SJCRH30 (cell line): ENCODE measurements at regions not wholly inside any gene's neighbourhood (a gene's known extent, or its start where the extent isn't known, plus 50 kb on each side); places are given as distances from the start of the nearest gene placed in this dataset.

Experiments
- DNase-seq, 2 experiments: peaks; one replicate each; pipeline ENCODE4 v3.0.0-alpha.2; 2015 to 2020
- H3K27ac ChIP-seq: fragments of 250-450 bp; sonication (Bioruptor Pico); 2 replicates; pipeline ENCODE4 v1.5.1; 2020; ENCODE audit warnings: mild to moderate bottlenecking, moderate library complexity
- H3K27me3 ChIP-seq: fragments of 250-450 bp; sonication (Bioruptor Pico); 2 replicates; pipeline ENCODE4 v1.5.1; 2020; ENCODE audit warnings: mild to moderate bottlenecking, moderate library complexity
- H3K36me3 ChIP-seq: fragments of 250-450 bp; sonication (Bioruptor Pico); 2 replicates; pipeline ENCODE4 v1.5.1; 2020; ENCODE audit warnings: mild to moderate bottlenecking, moderate library complexity
- H3K4me1 ChIP-seq: fragments of 250-450 bp; sonication (Bioruptor Pico); 2 replicates; pipeline ENCODE4 v1.5.1; 2020; ENCODE audit warnings: mild to moderate bottlenecking, moderate library complexity
- H3K4me3 ChIP-seq: fragments of 250-450 bp; sonication (Bioruptor Pico); 2 replicates; pipeline ENCODE4 v1.5.1; 2020; ENCODE audit warnings: mild to moderate bottlenecking, moderate library complexity
- H3K9me3 ChIP-seq: fragments of 250-450 bp; sonication (Bioruptor Pico); replicated peaks from 2 replicates; pipeline ENCODE4 v1.5.1; 2020; ENCODE audit warnings: mild to moderate bottlenecking, moderate library complexity

DNA sequence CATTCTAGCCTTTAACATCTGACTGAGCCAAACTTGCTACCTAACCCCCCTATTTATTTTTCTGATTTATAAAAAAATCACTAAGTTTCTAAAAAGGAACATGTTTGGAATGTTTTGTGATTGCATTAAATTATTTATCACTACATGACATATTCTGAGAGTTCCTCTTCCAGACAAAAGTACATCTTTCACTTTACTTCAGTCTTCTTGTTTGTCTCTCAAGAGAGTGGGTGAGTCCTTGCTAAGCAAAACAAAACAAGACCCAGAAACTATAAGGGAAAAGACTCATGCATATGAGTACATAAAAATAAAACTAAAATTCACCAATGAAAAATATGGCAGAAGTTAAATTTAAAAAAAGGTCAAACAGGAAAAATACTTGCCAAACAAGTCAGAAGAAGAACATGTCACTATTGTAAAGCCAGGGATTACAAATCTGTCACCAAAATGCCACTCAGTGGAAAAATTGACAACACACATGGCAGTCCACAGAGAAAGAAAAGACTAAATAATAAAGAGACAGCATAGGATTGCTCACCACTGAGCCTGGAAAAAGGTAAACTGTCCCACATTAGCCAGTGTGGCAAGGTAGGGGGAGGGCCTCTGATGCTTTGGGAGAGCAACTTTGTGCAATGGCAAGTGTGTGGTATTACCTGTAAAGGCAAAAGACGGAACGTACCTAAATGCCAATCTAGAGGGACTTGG lies 166.7 kb upstream of the ZNF32 start:
- Histone ChIP-seq H3K4me1 (no peaks in the 10 kb centered on the region), H3K27ac (no peak overlapping the region), H3K4me3 (no peak overlapping the region)

DNA sequence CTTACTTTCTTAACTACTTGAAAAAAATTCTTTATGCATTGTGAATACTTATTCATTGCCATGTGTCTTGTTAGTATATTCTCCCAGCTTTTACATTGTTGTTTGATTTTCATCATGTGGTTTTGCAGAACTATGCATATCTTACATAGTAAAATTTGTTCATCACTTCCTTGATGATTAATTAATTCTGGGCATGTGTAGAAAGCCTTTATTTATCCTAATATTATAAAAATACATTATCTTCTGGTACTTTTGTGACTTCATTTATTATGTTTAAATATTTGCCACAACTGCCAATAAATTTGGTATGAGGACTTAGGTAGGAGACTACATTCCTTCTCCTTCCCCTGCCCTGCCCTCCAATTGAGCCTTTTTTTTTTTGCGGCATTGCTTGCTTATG lies 166.0 kb upstream of the ZNF32 start:
- Histone ChIP-seq H3K4me3 (no peak overlapping the region), H3K4me1 (no peaks in the 10 kb centered on the region), H3K27ac (no peak overlapping the region), H3K27me3 (no peaks in the 10 kb centered on the region), H3K36me3 (no peaks in the 10 kb centered on the region), H3K9me3 (no peaks in the 10 kb centered on the region)
- no peak for DNase-seq

More for the DNA sequence above, 166.7 kb upstream of the ZNF32 start:
- no peak for DNase-seq
- no peaks in the 10 kb centered on the region for H3K9me3 ChIP-seq
- H3K27me3 ChIP-seq = no peaks in the 10 kb centered on the region
- no peaks in the 10 kb centered on the region for H3K36me3 ChIP-seq

DNA sequence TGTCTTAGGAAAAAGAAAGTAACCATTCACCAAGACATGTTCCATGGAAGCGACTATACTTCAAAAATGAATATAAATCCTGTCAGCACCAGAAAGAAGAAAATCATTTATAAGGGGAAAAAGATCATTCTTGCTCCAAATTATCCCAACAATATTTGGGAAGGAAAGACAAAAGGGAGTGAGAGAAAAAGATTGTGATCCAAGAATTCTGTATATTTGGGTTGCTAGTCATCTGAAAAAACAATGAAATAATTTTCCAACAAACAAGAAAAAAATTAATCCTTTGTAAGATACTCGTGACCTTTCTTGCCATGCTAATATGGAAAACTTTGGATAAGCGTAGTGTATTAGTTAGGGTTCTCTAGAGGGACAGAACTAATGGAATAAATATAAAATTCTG lies 163.2 kb upstream of the ZNF32 start:
- Histone ChIP-seq H3K27me3 (no peaks in the 10 kb centered on the region), H3K9me3 (no peaks in the 10 kb centered on the region), H3K4me1 (no peaks in the 10 kb centered on the region), H3K4me3 (no peak overlapping the region), H3K27ac (no peak overlapping the region), H3K36me3 (no peaks in the 10 kb centered on the region)
- no peak for DNase-seq

DNA sequence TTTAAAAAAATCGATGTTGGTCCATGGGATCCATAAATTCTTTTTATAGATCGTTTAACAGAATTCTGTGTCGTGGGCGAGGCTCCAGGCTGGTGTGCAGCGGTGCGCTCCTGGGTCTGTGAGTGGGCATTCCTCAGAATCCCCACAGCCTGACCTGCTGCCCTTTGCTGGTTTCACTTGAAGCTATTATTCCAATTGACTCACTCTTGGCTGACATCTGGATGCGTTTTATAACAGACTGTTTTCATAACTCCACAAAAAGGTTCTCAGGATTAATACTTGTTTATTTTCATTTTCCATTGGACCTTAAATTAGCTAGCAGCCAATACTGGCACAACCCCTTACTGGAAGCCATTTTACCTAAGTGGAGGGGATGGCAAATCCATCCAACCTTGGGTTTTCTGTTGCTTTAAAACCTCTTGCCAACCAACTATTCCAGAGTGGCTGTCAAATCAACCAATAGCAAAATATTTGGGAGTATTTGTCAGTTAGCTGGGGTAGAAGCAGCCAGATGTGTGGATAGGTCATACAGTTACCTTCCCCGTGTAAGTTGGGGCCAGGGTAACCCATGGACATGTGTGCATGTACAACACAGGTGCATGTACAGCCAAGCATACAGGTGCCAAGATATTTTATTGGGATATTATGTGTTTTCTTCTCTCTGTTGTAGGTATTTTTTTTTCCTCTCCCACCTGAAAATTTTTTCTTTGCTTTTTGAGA lies 160.7 kb upstream of the ZNF32 start:
- Histone ChIP-seq H3K4me1 (no peaks in the 10 kb centered on the region), H3K36me3 (no peaks in the 10 kb centered on the region), H3K9me3 (no peaks in the 10 kb centered on the region), H3K27me3 (no peaks in the 10 kb centered on the region), H3K27ac (no peak overlapping the region), H3K4me3 (no peak overlapping the region)
- no peak for DNase-seq

DNA sequence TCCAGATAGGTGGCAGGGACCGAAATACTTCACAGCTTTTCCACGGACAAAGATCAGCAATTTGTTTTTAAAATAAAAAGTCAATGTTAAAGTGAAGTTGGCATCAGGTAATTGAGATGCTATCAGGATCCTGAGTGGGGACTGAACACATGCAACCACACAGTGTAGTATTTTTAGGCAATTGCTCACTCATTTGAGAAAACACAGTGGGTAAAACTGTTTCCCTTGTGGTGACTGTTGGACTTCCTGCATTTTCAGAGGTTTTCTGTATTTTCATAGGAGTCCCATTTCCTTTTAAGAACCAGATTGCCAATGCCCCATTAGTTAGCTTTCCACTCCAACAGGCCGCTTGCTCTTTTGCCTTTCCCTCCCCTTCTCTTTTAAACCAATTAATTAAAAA lies 159.5 kb upstream of the ZNF32 start:
- no peak for DNase-seq
- Histone ChIP-seq H3K36me3 (no peaks in the 10 kb centered on the region), H3K4me1 (no peaks in the 10 kb centered on the region), H3K27ac (no peak overlapping the region), H3K4me3 (no peak overlapping the region), H3K9me3 (no peaks in the 10 kb centered on the region), H3K27me3 (no peaks in the 10 kb centered on the region)

DNA sequence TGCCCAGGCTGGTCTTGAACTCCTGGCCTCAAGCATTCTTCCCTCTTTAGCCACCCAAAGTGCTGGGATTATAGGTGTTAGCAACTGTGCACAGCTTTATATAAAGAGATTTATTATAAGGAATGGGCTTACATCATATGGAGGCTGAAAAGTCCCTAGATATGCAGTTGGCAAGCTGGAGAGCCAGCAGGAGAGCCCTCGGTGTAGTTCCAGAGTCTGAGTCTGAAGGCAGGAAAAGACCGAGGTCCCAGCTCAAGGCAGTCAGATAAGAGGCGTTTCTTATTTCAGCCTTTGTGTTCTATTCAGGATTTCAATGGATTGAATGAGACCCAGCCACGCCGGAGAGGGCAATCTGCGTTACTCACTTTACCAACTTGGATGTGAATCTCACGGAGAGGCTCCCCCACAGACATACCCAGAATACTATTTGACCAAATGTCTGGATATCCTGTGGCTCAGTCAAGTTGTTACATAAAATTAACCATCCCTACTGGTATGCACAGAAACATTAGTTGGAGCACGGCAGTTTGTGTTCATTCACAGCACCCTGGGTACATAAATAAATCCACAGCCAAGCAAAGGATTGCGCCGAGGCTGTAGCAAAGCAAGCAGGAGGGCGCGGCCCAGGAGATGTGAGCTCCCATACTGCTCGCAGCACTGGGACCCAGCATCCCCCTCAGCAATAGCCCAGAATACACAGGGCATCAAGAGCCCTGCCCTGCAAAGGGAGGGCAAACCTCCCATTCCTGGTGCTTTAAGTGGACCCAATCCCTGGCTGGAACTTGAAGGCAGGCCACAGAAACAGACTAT lies 158.4 kb upstream of the ZNF32 start:
- H3K27me3 ChIP-seq = no peaks in the 10 kb centered on the region
- no peak overlapping the region for H3K27ac ChIP-seq
- no peak overlapping the region for H3K4me3 ChIP-seq
- DNase-seq = no peak
- no peaks in the 10 kb centered on the region for H3K36me3 ChIP-seq
- no peaks in the 10 kb centered on the region for H3K4me1 ChIP-seq
- no peaks in the 10 kb centered on the region for H3K9me3 ChIP-seq

DNA sequence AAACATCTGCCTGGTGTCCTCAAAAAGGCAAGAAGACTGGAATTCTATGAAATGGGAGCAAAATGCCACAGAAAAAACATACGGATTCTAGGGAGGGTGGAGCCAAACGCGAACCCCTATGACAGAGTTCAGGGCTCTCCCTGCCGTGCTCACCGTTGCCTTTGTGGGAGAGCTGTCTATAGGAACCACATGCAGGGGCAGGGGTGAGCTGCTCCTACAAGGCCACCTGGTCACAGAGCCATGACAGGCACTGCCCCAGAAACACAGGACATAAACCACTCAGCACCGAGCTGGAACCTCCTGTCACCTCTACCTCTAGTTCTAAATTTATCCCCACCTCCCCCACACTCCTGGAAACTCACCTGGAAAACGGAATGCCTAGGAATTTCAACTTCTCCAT lies 155.1 kb upstream of the ZNF32 start:
- Histone ChIP-seq H3K36me3 (no peaks in the 10 kb centered on the region), H3K9me3 (no peaks in the 10 kb centered on the region), H3K4me3 (no peak overlapping the region), H3K27ac (no peak overlapping the region), H3K4me1 (no peaks in the 10 kb centered on the region), H3K27me3 (no peaks in the 10 kb centered on the region)
- no peak for DNase-seq

DNA sequence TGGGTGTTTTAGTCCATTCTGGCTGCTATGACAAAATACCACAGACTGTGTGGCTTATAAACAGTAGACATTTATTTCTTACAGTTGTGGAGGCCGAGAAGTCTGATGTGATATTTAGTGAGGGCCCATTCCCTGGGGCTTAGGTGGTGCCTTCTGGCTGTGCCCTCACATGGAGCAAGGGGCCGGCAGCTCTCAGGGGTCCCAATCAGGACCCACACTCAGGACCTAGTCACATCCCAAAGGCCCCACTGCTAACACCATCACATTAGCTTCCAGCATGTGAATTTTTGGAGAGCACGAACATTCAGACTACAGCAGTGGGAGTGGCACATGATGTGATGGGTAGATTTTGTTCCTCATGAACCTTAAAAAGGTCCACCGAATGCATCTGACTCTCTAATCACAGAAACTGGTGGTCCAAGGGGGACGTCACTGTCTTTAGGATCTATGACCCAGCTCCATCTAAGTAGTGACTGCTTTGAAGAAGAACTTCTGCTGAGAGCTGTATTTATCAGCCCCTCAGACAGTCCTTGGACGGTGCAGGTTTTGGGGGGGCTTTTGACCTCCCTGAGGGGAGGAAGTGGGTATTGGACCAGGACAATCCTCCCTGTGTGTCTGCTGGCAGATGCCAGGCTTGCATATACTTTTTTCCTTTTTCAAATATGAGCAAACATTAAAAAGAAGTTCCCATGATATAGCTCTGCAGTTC lies 154.5 kb upstream of the ZNF32 start:
- Histone ChIP-seq H3K27me3 (no peaks in the 10 kb centered on the region), H3K27ac (no peak overlapping the region), H3K36me3 (no peaks in the 10 kb centered on the region), H3K9me3 (no peaks in the 10 kb centered on the region), H3K4me1 (no peaks in the 10 kb centered on the region), H3K4me3 (no peak overlapping the region)
- DNase-seq = no peak

DNA sequence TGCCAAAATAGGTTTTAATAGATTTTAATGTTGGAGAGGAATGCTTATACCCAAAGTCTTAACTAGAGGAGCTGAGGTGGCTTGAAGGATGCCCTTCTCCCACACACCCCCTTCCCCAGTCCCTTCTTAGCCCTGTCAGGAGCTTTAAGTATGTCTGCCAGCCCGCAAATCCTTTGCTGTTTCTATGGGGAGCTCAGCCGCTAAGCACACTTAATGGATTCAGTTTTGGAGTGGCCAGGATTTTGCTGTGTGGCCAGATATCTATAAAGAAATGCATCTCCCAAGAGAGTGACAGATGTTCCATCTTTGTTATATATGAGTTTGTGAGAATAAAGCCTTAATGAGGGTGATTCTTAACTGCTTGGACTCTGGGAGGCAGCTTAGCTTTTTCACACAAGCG lies 152.9 kb upstream of the ZNF32 start:
- DNase-seq = no peak

DNA sequence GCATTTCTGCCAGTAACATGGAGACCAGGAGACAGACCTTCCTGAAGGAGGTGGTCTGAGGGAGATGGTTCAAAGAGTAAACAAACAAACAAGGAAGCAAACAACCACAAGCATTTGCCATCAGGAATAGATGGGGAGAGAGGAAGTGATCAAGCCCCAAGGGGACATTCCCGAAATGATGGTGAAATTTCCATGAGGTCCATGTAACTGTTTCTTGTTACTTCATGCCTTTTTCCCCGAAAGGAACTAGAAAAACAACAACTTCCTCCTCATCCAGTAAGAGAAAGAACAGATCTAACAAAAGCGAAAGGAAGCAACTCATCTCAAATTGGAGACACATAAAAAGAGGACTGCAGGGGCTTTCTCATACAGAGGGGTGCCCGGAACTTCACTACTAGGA lies 152.5 kb upstream of the ZNF32 start:
- Histone ChIP-seq H3K27ac (no peak overlapping the region), H3K9me3 (no peaks in the 10 kb centered on the region), H3K4me3 (no peak overlapping the region), H3K4me1 (no peaks in the 10 kb centered on the region), H3K36me3 (no peaks in the 10 kb centered on the region), H3K27me3 (no peaks in the 10 kb centered on the region)
- no peak for DNase-seq

More for the DNA sequence above, 152.9 kb upstream of the ZNF32 start:
- no peaks in the 10 kb centered on the region for H3K36me3 ChIP-seq
- H3K9me3 ChIP-seq = no peaks in the 10 kb centered on the region
- H3K4me3 ChIP-seq = no peak overlapping the region
- no peaks in the 10 kb centered on the region for H3K27me3 ChIP-seq
- H3K4me1 ChIP-seq = no peaks in the 10 kb centered on the region
- H3K27ac ChIP-seq = no peak overlapping the region

DNA sequence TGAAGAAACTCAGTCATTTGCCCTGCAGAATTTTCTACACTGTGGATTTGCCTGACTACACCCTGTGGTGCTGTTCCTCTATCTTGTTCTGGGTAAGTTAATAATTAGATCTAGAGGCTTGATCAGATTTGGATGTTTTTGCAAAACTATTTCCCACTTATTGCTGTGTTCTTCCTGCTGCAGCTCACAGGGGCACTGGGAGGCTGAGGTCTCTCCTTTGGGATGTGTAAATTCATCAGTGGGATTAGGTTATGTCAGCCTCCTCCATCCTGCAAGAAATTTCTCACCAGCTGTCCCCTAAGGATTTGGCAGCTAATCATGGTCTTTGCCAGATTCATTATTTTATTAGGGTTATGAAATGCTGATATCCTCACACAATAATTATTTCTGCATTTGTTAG lies 148.1 kb upstream of the ZNF32 start:
- Histone ChIP-seq H3K4me3 (no peak overlapping the region), H3K4me1 (no peaks in the 10 kb centered on the region), H3K27ac (no peak overlapping the region), H3K9me3 (no peaks in the 10 kb centered on the region), H3K27me3 (no peaks in the 10 kb centered on the region), H3K36me3 (no peaks in the 10 kb centered on the region)
- no peak for DNase-seq

DNA sequence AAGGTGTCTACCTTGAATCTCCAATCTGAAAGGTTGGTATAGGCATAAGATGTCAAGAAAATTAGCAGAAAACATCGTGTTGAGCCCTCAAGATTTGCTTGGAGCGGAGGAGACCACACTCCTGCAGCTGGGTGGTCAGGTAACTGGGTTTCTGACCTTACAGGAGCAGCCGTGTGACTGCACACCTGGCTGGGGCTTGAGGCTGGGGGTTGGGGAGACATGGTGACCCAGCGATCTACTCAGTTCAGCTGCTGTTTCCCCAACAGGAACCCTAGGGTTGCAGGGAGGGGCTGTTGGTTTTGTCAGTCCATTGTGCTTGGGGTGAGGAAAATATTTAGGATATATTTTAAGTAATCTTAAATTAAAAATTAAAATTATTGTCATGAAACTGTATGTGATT lies 147.0 kb upstream of the ZNF32 start:
- DNase-seq = no peak
- no peaks in the 10 kb centered on the region for H3K9me3 ChIP-seq
- H3K4me1 ChIP-seq = no peaks in the 10 kb centered on the region
- H3K27ac ChIP-seq = no peak overlapping the region
- H3K27me3 ChIP-seq = no peaks in the 10 kb centered on the region
- H3K4me3 ChIP-seq = no peak overlapping the region
- H3K36me3 ChIP-seq = no peaks in the 10 kb centered on the region

DNA sequence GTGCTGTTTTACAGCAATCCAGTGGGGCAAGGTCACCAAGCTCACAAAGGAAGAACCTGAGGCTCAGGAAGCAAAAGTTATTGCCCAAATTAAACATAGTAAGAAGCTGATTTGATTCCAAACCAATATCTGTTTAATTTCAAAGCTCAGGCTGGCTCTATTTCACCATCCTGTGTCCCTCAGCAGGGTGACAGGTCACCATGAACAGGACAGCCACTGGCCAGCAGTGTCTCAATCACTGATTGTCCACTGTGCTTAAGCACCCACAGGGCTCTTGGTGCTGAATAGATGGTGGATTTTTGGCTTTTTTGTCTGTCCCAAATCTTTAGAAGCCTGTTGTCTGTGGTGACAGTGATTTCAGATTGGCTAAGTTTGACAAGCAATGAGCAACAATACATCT lies 146.4 kb upstream of the ZNF32 start:
- no peaks in the 10 kb centered on the region for H3K4me1 ChIP-seq
- no peak overlapping the region for H3K27ac ChIP-seq
- no peaks in the 10 kb centered on the region for H3K36me3 ChIP-seq
- no peaks in the 10 kb centered on the region for H3K27me3 ChIP-seq
- H3K9me3 ChIP-seq = no peaks in the 10 kb centered on the region
- no peak overlapping the region for H3K4me3 ChIP-seq
- DNase-seq = no peak

DNA sequence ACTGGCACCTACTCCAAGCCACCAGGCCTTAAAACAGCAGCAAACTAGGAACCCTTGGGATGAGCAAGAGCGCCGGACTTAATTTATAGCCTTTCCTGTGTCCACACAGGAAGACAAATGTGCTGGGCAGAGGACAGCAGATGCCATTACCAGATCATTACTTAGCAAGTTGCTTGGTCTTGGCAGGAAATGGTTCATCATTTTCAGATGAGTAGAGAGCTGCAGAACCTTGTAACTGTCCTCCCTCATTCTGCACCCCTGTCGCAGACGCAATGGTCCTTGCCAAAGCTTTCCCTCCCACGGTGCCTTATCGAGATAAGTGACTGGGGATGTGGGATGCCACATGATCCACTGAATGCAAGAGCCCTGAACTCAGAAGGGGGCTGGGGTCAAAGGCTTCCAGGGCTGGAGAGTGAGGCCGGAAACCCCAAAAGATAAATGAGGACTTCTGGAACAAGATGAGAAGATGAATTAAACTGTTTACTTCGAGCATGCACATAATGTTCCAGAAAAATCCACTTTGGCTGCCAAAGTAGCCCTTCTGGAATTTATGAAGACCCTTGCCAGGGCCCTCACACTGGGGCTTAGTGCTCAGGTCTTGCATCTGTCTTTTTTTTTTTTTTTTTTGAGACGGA lies 145.6 kb upstream of the ZNF32 start:
- Histone ChIP-seq H3K4me3 (no peak overlapping the region), H3K27ac (no peak overlapping the region), H3K4me1 (no peaks in the 10 kb centered on the region), H3K27me3 (no peaks in the 10 kb centered on the region), H3K36me3 (no peaks in the 10 kb centered on the region), H3K9me3 (no peaks in the 10 kb centered on the region)
- no peak for DNase-seq
